NB4 (cell line): ENCODE measurements at regions not wholly inside any gene's neighbourhood (a gene's known extent, or its start where the extent isn't known, plus 50 kb on each side); places are given as distances from the start of the nearest gene placed in this dataset.

Experiments used
- CTCF ChIP-seq: IDR thresholded peaks from one replicate; pipeline ENCODE4 v1.5.1; 2012; ENCODE audit warnings: low read depth, low read length
- MYC ChIP-seq: IDR thresholded peaks from 2 replicates; pipeline ENCODE4 v1.6.1; 2011; ENCODE audit warnings: low read depth, low read length
- POLR2A ChIP-seq: IDR thresholded peaks from 2 replicates; pipeline ENCODE4 v1.6.1; 2011; ENCODE audit warnings: mild to moderate bottlenecking; ENCODE audit not compliant: insufficient read length; ENCODE audit errors: extremely low read depth

GRCh38 chr12:11947213-11947612 is 123.5 kb upstream of the BCL2L14 start:
- TF ChIP-seq CTCF (no peak), MYC (no peak), POLR2A (no peak)
